GM10266 (cell line): ENCODE measurements at regions not wholly inside any gene's neighbourhood (a gene's known extent, or its start where the extent isn't known, plus 50 kb on each side); places are given as distances from the start of the nearest gene placed in this dataset.
"Not testable (repeated sequence)": the region's sequence is repeated elsewhere in the genome, so short reads cannot be mapped to it uniquely, and the experiment has no call there.

ENCODE experiments used
- DNase-seq: peaks from one replicate; pipeline ENCODE4 v3.0.0; 2012; ENCODE audit errors: extremely low spot score
- CTCF ChIP-seq: IDR thresholded peaks from 2 replicates; pipeline ENCODE4 v1.5.1; 2012; ENCODE audit warnings: mild to moderate bottlenecking, low read depth; ENCODE audit not compliant: control insufficient read depth, insufficient read depth; ENCODE audit errors: missing control alignments

GRCh38 chr17:63041722-63042121 lies 75.7 kb downstream of the TANC2 start:
- no peak for DNase-seq
- no peak for TF ChIP-seq CTCF

GRCh38 chr17:63042256-63042812 lies 76.3 kb downstream of the TANC2 start:
- no peak for DNase-seq

DNA sequence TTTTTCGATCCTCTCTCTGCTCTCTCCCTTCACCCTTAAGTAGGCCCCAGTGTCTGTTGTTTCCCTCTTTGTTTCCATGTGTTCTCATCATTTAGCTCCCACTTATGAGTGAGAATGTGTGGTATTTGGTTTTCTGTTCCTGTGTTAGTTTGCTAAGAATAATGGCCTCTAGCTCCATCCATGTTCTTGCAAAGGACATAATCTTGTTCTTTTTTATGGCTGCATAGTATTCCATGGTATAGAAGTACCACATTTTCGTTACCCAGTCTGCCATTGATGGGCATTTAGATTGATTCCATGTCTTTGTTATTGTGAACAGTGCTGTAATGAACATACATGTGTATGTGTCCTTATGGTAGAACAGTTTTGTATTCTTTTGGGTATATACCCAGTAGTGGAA lies 91.5 kb downstream of the TANC2 start:
- DNase-seq = not testable (repeated sequence)

More at GRCh38 chr17:63042256-63042812, 76.3 kb downstream of the TANC2 start:
- TF ChIP-seq CTCF = no peak

DNA sequence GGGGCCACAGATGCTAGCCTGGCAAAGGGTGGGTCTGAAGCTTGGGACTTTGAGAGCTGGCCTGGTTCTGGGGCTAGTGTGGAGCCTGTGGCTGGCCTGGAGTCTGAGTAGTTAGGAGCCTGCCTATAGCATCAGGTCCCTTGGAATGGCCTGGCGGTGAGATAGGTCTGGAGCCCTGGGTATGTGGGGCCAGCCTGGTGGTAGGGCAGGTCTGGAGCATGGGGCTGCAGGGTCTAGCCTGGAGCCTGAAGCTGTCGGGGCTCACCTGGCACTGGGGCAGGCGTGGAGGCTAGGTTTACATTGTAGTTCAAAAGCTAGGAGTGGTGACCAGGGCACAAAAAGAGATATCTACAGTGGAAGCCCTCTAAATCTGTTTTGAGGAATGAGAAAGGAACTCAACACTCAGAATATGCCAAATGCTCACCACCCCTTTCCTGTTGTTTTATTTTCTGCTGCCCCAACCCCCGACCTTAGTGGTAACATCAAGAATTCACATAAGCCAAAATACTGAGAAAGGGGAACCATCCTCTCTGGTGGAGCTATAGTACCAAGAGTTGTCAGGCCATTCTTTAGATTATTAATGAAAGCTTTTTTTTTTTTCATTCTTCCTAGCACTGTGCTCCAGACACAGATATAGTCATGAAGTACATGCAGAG lies 100.3 kb downstream of the TANC2 start:
- no peak for DNase-seq
- no peak for TF ChIP-seq CTCF

DNA sequence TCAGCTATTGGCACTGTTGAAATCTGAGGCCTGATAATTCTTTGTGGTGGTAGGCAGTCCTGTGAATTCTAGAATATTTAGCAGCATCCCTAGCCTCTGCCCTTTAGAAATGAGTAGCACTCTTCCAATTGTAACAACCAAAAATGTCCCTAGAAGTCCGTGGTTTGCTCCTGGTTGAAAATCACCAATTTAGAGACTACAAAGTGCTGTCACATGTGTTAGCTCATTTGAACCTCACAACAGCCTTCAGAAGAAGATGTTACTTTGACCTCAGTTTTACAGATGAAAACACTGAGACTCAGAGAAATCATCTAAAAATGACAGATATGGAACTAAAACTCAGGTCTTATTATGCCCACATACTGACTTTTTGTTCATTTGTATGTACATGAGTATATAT lies 103.2 kb downstream of the TANC2 start:
- no peak for DNase-seq
- no peak for TF ChIP-seq CTCF

GRCh38 chr17:63070031-63070430 lies 104.0 kb downstream of the TANC2 start:
- DNase-seq = no peak
- TF ChIP-seq CTCF = no peak

DNA sequence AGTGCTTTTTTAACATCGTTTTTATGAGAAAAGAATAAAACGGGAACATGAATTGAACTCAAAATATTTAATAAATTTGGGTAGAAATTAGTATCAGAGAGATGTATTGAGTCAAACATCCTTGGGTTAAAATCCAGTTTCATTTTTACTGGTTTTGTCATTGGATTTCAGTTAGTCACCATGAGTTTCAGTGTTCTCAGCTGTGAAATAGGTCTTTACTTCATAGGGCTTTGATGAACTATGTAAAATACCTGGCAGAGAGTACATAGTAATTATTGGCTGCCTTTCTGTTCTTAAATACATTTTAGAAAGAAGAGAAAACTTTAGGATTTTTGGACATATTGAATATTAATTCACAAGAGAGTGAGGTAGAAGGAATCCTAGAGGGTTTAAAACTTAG lies 105.8 kb downstream of the TANC2 start:
- no peak for TF ChIP-seq CTCF
- DNase-seq = no peak

- no peak for TF ChIP-seq CTCF
- DNase-seq = no peak
These were observed 109.9 kb downstream of the TANC2 start for GRCh38 chr17:63075969-63076368.
